Activated gamma-delta T cell treated with Interleukin-2 at 50 U/mL for 16 hours (primary cell): ENCODE measurements at regions not wholly inside any gene's neighbourhood (a gene's known extent, or its start where the extent isn't known, plus 50 kb on each side); places are given as distances from the start of the nearest gene placed in this dataset.

Experiments
- DNase-seq: peaks from one replicate; pipeline ENCODE4 v3.0.0-alpha.2; 2020

- no peak for DNase-seq
Measured at GRCh38 chr2:18503376-18504228, 56.9 kb downstream of the RDH14 start.

GRCh38 chr2:18502142-18502541 lies 58.3 kb downstream of the RDH14 start:
- no peak for DNase-seq

GRCh38 chr2:18501729-18502128 lies 58.7 kb downstream of the RDH14 start:
- no peak for DNase-seq

- DNase-seq = no peak
Measured at GRCh38 chr2:18501156-18501555, 59.3 kb downstream of the RDH14 start.

GRCh38 chr2:18500333-18500732 lies 60.1 kb downstream of the RDH14 start:
- no peak for DNase-seq

- DNase-seq = no peak
Measured at GRCh38 chr2:18498531-18498930, 61.9 kb downstream of the RDH14 start.

- DNase-seq = no peak
Measured at GRCh38 chr2:18496516-18496915, 63.9 kb downstream of the RDH14 start.

GRCh38 chr2:18495058-18495457 lies 65.4 kb downstream of the RDH14 start:
- DNase-seq = no peak

- no peak for DNase-seq
Measured at GRCh38 chr2:18492721-18493120, 67.7 kb downstream of the RDH14 start.

- DNase-seq = no peak
Measured at GRCh38 chr2:18491577-18491976, 68.9 kb downstream of the RDH14 start.

GRCh38 chr2:18490901-18491300 lies 69.6 kb downstream of the RDH14 start:
- no peak for DNase-seq

GRCh38 chr2:18487106-18487913 lies 73.1 kb downstream of the RDH14 start:
- no peak for DNase-seq

GRCh38 chr2:18484625-18485024 lies 75.8 kb downstream of the RDH14 start:
- DNase-seq = no peak

GRCh38 chr2:18483896-18484295 lies 76.6 kb downstream of the RDH14 start:
- DNase-seq = no peak

- no peak for DNase-seq
Measured at GRCh38 chr2:18482666-18483065, 77.8 kb downstream of the RDH14 start.

- DNase-seq = no peak
Measured at GRCh38 chr2:18479947-18480369, 80.5 kb downstream of the RDH14 start.

GRCh38 chr2:18477293-18477692 lies 83.2 kb downstream of the RDH14 start:
- DNase-seq = no peak

GRCh38 chr2:18476484-18476883 lies 84.0 kb downstream of the RDH14 start:
- no peak for DNase-seq

GRCh38 chr2:18475884-18476283 lies 84.6 kb downstream of the RDH14 start:
- no peak for DNase-seq

- DNase-seq = no peak
Measured at GRCh38 chr2:18474700-18475099, 85.8 kb downstream of the RDH14 start.

GRCh38 chr2:18473241-18474181 lies 86.9 kb downstream of the RDH14 start:
- DNase-seq = no peak

GRCh38 chr2:18467749-18468360 lies 92.6 kb downstream of the RDH14 start:
- no peak for DNase-seq
